Lung microvascular endothelial cell (primary cell): ENCODE measurements at regions not wholly inside any gene's neighbourhood (a gene's known extent, or its start where the extent isn't known, plus 50 kb on each side); places are given as distances from the start of the nearest gene placed in this dataset.
"Not testable (repeated sequence)": the region's sequence is repeated elsewhere in the genome, so short reads cannot be mapped to it uniquely, and the experiment has no call there.

ENCODE experiments used
- DNase-seq, 2 donors: peaks; one replicate each; pipeline versions ENCODE4 v3.0.0 to v3.0.0-alpha.2; 2010; ENCODE audit warnings: low read depth in 2 of 2

GRCh38 chr3:144455841-144456440, 484.3 kb downstream of the DIPK2A start:
- DNase-seq, result no peak

DNA sequence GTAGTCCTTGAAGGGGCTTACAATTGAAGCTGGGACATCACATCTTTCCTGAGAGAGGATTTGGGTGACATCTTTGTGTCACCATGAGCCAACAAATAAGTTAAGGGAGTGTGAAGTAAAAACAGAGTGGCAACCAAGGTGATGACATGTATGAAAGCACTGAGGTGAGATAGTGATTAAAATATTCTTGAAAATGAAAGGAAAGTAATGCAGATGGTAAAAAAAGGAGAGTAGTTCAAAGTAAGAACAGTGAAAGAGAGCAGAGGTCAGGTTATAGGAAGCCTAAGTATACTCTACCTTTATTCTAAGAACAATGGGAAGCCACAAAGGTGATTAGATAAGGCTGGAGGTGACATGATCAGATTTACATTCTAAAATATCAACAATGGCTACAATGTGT, 486.1 kb downstream of the DIPK2A start:
- no peak for DNase-seq

GRCh38 chr3:144458283-144458682, 486.7 kb downstream of the DIPK2A start:
- DNase-seq, result no peak

DNA sequence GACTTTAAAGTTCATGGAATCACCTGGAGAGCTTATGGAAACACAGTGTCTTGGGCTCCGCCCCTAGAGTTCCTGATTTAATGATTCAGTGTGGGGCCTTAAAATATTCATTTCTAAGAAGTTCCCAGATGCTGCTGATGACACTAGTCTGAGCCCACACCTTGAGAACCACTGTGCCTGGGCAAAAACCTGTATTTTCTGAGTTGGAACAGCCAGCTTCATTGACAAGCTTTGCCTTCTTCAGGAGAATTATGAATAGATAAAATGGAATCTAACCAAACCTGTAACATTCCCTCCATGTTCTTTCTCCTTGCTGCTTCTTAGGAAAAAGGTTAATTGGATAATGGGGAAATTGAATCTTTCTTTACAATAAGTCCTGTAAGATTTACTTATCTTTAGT, 490.7 kb downstream of the DIPK2A start:
- DNase-seq, result no peak

DNA sequence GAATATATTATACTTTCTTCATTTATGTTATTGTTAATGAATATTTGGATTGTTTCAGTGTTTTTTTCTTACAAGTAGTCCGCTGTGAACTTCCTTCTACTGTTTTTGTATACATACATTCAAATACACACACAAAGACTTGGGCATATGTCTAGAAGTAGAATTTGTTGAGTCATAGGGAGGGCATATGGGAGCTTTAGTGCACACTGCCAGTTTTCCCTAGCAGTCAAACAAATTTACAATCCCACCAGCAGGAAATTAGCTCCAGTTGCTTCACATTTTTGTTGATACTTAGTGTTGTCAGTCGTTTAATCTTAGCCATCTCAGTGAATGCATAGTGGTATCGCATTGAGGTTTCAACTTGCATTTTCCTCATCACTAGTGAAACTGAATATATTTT, 492.3 kb downstream of the DIPK2A start:
- no peak for DNase-seq

DNA sequence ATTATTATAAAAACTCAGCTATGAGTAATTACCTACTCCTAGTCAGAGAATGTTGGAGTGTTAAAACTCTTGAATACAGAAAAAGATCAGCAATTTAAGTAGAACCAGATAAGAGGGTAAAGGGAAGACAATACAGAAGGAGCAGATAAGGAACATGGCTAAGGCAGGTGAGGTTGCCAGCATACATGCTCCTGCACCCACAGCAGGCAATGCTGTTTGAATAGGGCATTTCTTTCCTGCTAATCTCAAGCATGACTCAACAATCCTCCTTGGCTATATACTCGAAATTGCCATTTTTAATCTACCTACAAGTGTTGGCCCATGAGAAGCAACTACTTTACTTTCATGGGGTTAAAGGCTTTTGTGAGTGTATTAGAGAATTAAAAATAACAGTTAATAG, 494.5 kb downstream of the DIPK2A start:
- no peak for DNase-seq

GRCh38 chr3:144466540-144466939, 494.9 kb downstream of the DIPK2A start:
- no peak for DNase-seq

DNA sequence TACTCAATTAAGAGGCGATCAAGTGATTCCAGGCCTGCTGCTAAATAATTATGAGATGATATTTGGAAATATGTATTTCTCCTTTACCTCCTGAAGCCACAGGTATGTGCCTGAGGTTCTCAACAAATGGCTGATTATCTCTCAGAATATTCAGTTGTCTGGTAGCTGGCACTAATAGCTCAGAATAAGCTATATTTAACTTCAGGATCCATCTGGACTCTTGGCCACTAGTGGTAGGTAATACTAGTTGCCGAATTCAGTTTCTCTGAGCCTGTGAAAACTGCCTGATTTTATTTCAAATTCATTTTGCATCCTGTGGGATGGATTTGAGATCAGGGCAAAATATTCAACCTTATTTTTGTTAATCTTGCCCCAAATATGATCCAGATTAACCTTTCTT, 499.0 kb downstream of the DIPK2A start:
- DNase-seq, result no peak

- no peak for DNase-seq
Observed at GRCh38 chr3:144477593-144477992, 506.0 kb downstream of the DIPK2A start.

GRCh38 chr3:144480416-144480919, 508.8 kb downstream of the DIPK2A start:
- no peak for DNase-seq

DNA sequence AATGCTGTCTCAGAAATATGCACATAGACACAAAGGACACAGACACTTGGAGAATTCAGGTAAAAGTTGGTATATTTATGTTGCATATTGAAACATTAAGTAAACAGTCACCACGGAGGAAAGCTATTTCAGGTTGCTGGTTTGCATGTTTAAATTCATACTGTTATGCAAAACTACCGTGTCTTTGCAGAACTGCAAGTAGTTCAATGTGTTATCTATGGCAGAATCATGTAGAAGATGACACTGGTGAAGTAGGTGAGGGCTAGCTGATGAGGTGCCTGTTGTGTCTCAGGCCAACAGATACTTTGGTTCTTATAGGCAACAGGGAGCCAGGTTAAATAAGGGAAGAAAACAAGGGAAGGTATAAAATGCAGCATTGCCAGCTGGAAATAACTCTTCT, 511.3 kb downstream of the DIPK2A start:
- no peak for DNase-seq

- DNase-seq, result no peak
Observed at GRCh38 chr3:144487011-144487410, 515.4 kb downstream of the DIPK2A start.

DNA sequence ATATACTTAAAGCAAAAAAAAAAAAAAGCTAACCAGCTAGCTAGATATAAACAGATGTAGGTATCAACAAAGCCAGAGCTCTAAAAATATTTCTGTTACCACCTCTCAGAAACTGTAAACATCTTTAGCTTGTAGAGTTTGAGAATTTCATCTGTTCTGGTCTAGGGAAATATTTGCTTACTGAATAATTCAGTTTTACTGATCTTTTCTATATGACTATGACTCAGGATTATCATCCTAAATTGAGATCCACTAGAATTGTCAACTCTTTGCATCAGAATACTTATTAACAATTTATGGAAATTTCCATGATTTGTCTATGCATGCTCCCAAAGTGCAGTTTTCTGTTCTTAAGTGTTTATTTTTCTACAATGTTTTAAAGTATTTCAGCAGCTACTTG, 517.3 kb downstream of the DIPK2A start:
- DNase-seq, result no peak

- DNase-seq, result no peak
Observed at GRCh38 chr3:144491333-144491732, 519.7 kb downstream of the DIPK2A start.

DNA sequence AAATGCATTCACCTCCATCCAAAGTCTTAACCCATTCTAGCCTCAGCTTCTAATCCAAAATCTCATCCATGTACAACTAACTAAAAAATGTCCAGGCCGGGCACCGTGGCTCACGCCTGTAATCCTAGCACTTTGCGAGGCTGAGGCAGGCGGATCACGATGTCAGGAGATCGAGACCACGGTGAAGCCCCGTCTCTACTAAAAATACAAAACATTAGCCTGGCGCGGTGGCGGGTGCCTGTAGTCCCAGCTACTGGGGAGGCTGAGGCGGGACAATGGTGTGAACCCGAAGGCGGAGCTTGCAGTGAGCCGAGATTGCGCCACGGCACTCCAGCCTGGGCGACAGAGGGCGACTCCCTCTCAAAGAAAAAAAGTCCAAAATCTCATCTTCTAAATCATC, 523.0 kb downstream of the DIPK2A start:
- DNase-seq, result not testable (repeated sequence)

- peak in 1 of 2 donors; percentile 56 for DNase-seq
Observed at GRCh38 chr3:144496141-144496835, 524.7 kb downstream of the DIPK2A start.

- no peak for DNase-seq
Observed at GRCh38 chr3:144497452-144497851, 525.8 kb downstream of the DIPK2A start.

DNA sequence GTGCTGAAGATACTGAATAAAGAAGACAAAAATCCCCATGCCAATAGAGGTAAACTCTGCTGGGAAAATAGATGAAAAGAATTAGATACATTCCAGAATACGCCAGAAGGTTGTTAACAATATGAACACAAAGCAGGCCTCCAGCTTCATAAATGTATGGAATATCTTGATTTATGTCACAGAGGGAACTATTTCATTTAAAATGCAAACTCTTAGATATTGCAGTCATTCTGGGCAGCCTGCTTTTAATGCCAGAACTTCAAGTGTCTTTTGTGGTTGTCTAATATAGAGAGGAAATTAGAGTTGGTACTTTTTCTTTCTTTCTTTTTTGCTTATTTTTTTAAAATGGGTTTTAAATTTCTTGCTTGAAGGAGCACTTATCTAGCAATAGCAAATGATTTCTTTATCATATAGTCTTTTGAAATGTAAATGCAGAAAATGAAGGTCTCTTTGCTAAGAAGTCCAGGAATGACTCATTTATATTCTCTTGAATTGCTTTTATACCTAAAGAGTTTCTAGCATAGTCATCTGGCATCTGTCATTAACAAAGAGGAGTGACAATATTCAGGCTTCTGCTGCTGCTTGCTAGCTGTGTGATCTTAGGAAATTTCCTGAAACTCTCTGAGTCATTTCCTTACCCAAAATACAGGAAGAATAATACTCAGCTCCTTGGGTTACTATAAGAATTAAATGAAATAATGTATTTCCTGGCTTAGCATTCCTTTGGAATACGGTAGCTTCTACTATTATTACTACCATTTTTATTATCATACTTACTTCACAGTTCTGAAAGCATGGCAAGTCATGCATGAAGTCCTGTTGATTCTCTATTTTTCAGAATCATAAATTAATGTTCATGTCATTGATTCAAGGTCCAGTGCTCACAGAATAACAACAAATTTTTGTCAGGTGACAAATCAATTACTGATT, 527.6 kb downstream of the DIPK2A start:
- DNase-seq, result peak in 1 of 2 donors; percentile 77

DNA sequence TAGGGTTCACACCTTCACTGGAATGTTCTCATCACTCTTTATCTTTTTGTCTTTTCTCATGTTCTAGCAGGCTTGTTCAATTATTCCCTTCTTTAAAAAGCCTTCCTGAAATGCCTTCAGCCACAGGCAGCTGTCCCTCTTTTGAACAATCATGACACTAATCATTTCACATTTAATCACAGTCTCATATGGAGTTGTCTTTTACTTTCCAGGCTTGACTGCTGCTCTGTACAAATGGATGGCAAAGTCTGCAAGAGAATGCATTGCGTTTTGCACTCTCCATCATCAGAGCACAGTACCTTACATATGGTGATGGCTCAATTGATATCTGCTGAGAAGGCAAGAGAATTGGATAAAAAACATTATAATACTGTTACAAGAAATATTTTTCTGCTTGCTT, 529.8 kb downstream of the DIPK2A start:
- no peak for DNase-seq

DNA sequence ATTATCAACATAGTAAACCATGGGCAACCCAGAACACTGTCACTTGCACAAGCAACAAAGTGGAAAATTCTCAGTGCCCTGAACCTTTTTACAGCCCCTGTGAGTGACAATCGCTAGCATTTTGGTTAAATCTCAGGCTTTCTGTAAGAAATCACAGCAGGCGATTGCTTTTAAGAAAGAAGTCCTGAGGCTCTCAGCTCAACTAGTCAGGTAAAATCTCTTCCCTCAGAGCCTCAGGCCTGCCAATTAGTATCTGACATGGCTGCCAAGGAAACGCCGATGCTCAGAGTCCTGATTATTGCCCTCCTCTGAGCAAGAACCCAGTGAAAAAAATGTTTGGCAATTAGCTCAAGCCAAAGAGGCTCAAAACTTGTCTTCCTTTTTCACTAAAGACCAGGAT, 530.8 kb downstream of the DIPK2A start:
- no peak for DNase-seq

DNA sequence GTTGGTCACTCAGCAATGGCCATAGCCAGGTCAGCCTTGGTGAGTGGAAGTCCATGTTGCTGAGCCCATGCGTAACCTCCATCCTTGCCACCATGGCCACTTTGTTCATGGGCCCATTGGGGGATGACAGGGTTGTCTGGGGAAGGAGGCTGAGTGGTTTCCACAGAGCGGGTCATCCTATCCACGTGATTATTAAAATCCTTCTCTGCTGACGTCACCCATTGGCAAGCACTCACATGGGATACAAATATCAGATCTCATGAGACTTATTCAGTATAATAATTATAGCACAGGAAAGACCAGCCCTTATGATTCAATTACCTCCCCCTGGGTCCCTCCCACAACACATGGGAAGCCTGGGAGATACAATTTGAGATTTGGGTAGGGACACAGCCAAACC, 534.8 kb downstream of the DIPK2A start:
- not testable (repeated sequence) for DNase-seq

GRCh38 chr3:144511346-144511745, 539.7 kb downstream of the DIPK2A start:
- DNase-seq, result no peak
